ENCODE measurements at regions not wholly inside any gene's neighbourhood (a gene's known extent, or its start where the extent isn't known, plus 50 kb on each side); places are given as distances from the start of the nearest gene placed in this dataset.
"Not testable (repeated sequence)": the region's sequence is repeated elsewhere in the genome, so short reads cannot be mapped to it uniquely, and the experiment has no call there.

DNA sequence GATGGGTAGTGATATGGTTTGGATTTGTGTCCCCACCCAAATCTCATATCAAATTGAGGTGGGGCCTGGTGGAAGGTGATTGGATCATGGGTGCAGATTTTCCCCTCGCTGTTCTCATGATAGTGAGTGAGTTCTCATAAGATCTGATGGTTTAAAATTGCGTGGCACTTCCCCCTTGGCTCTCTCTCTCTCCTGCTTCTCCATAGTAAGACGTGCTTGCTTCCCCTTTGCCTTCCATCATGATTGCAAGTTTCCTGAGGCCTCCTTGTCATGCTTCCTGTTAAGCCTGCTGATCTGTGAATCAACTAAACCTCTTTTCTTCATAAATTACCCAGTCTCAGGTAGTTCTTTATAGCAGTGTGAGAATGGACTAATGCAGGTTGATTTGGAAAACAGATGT is 223.2 kb upstream of the APCDD1 start:
- DNase-seq: no peak

DNA sequence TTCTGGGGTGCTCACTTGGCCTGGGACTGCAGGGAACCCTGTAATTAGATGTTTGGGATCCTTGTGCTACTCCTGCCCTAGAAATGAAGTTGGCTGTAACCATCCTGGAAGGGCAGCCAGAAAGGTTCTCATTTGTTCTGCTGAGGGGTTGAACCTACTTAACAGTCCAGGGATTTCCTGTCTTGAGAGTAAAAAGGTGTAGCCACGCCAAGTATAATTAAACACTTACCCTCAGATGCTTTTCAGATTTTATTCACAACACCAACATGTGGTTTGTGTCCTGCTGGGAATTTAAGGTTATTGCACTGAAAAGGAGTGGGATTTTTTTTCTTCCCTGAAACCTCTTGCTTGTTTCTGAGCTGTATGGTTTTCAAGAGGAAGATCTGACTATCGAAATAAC is 222.4 kb upstream of the APCDD1 start:
- no peak for DNase-seq

DNA sequence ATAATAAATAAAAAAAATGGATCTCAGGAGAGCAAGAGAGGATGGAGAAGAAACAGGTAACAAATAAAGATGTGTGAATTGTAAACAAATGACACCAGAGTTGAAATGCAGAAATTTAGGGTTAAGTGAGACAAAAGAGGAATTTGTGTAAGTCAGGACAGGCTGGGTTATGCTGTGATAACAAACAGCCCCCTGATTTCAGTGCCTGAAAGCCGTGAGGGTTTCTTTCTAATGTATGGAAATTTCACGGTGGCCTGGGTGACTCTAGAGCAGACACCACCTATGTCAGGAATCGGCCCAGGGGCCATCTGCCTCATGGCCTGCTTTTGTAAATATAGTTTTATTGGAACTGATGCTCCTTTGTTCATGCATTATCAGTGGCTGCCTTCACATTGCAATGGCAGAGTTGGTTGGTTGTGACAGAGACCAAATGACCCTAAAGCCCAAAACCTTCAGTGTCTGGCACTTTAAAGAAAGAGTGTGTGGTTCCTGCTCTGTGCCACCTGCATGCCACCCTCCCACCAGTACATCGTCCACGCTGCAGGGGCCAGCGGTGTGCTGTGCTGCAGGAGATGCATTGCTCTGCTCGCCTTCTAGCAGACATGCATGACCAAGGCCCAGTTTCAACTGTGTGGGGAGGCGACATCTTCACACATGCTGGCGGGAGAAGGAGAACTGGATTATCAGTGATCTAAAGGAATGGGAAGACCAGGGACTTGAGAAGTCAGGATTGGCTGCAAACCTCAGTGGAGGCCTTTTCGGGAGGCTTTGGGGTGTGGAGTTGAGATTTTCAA is 221.2 kb upstream of the APCDD1 start:
- DNase-seq: no peak

DNA sequence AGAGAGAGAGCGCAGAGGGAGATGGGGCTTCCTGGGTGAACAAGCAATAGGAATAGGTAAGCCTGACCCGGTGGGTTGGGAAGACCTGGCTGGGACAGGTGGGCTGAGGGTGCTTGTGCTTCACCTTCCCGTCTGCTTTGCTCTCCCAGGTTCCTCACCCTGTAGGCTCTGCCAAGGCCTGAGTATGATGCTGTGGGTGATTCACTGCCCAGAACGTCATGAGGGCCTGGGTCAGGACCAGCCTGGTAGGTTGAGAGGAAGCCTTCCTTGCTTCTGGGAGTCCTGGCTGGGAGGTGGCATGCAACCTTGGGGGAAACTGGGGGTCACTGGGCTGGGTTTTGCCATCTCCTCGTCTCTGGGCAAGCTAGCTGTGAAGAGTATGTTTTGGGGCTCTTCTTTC is 220.2 kb upstream of the APCDD1 start:
- DNase-seq: no peak

DNA sequence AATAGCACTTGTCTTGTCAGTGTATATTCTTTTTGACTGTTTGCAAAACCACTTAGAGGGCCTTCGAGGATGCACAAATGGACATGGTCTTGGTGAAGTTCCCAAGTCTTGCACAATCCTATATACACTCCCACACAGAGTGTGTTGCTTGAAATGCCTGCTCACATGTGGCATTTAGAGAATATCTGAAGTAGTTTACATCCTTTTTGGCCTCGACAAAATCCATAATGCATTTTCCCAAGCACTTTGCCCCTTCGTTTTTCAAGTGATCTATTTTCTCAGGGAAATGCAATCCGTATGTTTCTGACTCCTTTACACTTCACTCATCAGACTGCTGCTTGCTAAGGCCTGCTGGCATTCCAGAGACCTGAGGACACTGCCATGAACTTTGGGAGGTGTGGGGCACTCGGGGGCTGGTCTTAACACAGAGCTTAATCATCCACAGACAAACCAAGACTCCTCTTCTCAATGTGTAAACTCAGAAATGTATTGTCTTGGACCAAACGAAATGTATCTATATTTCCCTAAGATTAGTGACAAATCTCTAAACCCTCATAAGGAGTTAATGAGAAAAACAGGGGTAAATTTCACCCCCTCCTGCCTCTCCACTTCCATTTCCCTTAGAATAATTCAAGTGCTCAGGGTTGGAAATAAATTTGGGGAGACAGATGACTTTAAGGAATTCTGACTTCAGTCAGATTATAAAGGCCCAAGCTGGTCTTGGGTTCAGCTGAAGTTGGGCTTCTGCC is 219.3 kb upstream of the APCDD1 start:
- no peak for DNase-seq

DNA sequence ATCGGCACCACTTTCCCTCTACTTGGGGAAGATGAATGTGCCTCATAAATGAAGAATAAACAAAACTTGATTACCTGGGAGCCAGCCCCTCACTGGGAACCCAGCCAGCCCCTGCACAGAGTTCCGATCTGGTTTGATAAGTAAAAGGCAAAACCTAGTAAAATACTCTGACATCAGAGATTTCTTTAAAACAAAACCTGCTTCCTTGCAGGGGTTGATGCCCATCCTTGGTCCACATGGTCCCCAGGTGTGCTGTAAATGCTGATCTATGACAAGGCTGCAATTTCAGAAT is 218.8 kb upstream of the APCDD1 start:
- DNase-seq: no peak

DNA sequence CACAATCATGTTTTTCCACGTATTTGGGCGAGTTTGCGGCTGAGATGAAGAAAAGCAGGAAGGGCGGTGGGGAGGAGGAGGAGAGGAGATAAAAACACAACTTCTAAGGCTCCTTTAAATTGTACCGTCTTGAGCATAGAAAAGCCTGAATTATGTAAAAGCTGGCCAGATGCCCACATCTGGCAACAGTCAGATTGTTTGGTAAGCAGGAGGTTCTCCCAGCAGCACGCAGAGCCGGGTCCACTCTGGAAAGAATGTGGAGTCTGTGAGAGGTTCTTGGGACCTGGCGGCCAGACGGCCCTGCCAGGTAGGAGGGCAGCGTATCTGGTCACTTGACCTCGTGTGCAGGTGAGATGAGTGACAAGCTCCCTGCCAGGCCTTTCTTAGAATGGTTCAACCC is 215.3 kb upstream of the APCDD1 start:
- DNase-seq: no peak

DNA sequence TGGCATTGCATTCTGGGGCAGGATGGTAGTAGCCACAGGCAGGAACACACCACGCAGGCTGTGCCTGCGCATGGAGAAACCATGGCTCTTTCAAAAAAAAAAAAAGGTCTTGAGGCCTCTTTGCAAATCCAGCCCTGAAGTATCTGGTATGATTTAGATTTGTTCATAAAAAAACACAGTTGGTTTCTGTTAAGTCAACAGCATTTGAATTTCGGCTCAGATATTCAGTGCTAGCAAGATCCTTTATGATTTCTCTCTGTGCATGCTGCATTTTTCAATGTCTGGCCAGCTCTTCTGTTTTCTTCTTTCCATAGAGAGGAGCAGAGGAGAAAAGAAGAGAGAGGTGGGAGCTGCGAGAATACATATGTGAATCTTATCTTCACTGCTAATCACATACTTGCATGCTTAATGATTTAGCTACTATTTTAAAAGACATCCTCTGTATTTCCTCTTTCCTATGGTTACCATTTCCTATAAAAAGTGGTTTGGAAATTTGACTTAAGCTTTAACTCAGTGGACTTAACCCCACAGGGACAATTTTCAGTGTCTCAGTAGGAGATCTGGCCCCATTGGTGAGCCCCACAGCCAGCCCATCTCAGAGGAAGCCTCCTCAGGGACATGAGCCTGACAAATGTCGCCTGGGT is 214.3 kb upstream of the APCDD1 start:
- no peak for DNase-seq

DNA sequence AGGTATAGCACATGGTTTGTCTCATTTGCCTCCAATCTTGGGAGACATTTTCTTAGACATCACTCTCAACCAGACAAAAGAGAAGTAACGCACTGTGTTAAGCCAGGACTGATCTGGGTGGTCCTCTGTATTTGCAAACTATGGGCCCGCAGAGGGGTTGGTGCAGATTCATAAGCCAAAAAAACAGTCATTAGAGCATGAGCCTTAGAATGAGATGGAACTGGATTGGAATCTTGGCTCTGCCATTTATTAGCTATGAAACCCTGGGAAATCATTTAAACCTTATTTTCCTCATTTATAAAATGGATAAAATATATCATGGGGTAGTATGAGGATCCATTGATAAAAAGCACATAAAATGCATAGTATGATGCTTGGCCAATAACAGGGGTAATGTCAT is 213.5 kb upstream of the APCDD1 start:
- no peak for DNase-seq

DNA sequence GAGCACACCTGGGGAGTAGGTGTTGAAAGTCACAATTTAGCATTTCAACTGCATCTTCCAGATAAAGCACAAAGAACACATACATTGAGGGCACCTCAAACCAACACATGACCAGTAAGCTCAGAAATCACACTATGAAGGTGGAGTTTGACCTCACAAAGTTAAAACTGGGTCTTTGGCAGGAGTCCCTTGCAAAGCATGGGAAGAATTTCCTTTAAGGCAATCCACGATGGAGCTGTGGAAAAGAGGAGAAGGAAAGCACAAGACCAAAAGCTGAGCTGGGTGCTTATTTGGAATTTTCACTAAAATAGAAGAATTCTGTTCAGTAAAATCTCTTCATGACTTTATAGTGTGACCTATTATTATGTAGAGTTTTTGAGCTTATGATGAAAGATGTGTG is 212.9 kb upstream of the APCDD1 start:
- DNase-seq: no peak

DNA sequence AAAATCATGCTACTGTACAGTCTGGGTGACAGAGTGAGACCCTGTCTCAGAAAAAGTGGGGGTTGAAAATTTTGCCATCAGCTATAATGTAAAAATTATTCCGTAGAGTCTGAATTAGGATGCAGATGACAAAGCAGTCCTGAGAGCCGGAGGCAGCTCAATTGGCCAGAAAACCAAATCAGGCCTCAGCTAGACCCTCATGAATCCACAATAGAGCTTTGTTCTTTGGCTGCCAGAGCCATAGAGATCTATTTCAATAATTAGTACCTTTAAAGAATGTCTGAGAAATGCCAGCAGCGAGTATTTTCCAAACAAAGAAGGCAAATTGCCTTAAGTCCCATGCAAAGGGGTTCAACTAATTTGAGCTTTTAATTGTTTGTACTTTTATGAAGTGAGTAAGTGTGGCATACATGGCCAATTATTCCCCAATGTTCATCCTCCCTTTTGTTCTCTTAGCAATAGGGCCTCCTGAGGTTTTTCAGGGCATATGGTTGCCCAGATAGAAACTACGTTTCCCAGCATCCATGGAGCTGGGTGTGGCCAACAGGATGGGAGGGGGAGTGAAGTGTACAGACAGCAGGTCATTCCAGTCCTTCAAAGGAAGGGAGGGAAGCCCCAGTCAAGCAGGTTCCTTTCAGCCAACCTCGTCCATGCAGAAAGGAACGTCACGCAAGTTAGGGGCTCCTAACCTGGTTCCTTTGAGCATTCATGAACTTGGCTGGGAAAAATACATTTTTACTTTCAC is 211.3 kb upstream of the APCDD1 start:
- DNase-seq: no peak

DNA sequence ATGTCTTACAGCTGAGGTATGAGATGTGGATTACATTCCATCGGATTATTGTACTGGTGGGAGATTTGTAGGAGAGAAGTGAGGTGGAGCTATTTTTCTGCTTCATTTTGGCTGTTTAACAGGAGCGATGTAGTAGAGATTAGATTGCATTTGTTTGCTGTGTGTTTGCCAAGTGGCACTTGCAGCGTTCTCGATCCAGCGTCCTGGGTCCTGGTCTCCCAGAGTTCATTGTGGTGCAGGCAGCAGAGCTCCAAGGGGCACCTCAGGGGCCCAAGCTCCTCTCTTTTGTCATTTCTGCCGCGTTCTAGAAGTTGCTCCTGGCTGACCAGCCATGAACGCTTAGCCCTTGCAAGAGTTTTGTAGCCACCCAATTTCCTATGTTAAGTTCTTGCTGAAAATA is 210.1 kb upstream of the APCDD1 start:
- DNase-seq: no peak

DNA sequence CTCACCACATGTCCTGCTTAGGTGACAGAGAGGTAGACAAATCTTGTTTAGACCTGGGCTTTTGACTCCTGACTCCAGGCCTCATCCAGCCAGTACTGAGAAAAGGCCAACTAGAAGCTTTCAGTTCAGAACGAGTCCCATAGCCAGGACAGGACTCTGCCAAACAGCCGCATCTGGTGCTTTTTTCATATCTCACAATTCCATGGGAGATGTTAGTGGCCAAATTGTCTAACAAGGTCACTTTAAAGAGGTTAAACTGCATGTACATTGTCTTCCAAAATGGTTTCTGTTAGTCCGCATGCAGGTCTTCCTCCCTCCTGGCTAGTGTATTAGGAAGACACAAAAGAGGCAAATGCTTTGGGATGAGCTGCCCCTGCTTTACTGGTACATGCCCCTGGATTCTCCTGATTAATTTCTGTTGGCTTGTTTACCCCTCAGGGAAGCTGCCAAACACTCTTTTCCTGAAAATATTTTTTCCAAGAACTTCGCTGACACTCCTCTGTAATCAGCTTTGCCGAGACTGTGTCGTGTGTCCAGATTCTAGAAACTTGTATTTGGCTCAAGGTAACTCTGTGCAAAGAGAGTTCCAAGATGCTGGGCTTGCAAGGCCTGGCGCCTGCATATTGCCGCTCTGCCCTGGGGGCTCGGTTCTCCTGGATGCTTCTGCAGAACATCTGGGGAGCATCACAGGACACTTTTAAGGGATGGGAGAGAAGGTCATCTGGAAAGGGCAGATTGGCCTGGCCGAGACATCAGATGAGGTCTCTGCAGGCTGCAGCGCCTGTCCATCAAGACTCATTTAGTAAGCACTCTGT is 209.2 kb upstream of the APCDD1 start:
- DNase-seq: no peak

DNA sequence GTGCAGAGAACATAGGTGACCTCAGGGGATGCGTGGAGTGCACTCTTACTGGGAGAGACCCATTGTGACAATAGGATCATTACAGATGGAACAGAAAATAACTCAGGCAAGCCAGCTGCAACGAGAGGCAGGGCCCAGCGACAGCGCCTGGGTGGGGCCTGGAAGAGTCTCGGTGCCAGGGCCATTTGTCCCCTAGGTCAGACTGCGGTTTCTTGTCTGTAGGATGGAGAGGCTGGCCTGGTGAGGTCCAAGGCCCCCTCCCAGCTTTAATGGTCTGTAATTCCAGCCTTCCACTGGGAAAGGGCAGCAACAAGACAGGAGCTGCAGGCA is 208.6 kb upstream of the APCDD1 start:
- DNase-seq: no peak

DNA sequence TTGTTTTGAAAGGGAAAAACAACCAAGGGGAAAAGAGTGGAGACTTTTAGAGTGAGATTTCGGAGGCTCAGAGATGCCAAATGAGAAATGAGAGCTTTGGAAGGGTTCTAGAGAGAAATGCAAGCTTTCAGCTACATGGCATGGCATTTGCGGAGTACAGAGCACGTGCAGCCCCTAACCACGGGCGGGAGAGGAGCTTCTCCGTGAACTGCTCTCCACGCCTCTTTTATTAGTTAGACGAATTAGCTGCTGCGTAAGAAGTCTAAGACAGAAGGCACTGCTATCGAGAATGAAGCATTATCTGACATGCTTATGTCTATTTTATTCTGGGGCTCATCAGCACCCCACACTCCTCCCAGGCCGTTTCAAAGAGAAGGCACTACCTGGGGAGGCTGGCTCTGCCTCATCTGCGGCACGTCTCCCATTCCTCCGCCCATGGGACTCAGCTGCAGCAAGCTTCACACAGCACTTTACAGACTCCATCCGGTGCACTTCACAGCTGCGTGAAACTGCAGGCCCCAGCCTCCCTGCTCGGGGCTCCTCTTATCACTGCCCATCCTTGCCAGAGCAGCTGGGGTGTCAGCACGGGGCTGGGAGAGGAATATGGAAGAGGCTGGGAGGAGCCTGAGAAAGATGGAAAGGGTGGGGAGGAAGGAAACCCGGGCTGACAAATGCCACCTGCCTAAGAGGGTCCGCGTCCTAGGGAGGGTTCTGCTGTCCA is 207.3 kb upstream of the APCDD1 start:
- no peak for DNase-seq

DNA sequence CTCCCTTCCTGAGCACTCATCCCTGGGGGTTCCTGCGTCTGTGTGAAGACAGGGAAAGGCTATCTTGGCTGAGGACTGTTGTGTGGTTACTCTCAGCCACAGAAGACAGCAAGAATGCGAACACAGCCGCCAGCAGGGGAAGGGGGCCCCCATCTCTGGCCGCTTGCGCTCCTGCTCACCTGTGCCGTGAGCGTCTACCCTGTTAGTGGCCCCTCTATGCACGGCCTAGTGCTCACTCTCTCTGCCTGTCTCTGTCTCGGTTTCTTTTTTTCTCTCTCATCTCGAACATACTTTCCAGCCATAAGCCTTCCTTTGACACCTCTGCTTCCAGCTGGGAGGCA is 206.7 kb upstream of the APCDD1 start:
- DNase-seq: no peak

DNA sequence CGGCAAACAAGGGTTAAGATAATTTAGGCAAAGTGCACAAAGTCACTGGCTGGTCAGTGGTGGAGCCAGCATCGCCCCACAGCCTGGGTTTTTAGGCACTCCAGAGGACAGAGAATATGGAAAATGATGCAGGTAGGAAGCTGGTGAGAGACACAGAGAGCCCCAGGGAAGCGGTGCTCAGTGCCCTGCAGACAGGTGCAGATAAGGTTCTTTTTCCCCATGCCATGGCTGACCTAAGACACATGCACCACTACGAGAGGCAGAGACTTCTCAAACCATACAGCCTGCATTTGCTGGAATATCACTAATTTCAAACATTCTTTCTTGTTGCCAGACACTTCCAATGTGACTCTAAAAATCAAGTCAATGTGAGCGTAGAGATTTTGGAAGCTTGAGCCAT is 205.7 kb upstream of the APCDD1 start:
- DNase-seq: no peak

DNA sequence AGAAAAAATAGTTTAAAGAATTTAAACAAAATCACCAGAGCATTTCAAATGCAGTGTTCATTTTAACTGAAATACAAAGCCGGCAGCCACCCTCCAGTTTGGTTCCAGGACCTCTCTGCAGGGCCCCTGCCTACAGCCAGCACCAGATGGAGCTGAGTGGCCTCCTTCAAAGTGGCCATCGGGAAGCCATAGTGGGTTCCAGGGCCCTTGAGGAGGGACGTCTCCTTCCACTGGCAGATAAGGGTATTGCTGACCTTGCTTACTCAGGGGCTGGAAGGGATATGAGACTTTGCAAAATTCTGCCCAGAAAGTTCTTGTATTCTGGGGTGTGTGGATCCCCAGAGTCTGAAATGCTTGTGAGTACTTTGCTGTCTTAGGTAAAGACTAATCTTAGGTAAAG is 205.2 kb upstream of the APCDD1 start:
- DNase-seq: no peak

DNA sequence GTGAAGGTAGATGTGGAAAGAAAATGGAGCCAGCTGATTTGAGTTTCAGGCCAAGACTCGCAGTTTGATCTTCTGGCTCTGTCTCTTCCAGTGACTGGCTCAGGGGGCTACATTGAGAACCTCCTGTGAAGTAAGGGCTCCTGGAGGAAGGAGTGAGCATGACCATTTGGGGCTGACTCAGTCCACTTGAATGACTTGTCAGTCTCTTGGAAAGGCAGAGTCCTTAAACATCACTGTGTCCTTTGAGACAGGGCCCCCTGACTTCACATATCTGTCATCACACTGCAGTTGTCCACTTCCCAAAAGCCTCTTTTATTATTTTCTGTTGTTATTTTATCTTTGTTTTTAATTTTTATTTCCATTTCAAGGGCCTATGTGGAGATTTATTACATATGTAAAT is 204.6 kb upstream of the APCDD1 start:
- no peak for DNase-seq

DNA sequence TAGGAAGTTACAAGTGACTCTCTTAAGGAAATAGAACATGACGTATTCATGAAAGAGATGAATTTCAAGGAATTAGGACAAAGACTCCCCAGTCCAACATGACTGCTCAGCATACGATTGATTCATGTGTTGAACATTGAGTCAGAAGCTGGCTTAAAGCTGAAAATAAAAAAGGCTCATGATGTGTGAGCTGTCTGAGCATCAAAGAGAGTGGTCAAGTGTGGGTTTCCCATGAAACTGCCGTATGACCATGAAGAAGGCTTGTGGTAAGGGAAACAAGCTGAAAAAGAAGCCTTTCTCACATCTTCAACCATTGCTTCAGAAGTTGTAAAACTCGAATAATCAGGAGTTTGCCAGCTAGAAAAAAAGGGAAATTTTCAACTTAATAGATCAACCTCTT is 201.9 kb upstream of the APCDD1 start:
- DNase-seq: no peak

DNA sequence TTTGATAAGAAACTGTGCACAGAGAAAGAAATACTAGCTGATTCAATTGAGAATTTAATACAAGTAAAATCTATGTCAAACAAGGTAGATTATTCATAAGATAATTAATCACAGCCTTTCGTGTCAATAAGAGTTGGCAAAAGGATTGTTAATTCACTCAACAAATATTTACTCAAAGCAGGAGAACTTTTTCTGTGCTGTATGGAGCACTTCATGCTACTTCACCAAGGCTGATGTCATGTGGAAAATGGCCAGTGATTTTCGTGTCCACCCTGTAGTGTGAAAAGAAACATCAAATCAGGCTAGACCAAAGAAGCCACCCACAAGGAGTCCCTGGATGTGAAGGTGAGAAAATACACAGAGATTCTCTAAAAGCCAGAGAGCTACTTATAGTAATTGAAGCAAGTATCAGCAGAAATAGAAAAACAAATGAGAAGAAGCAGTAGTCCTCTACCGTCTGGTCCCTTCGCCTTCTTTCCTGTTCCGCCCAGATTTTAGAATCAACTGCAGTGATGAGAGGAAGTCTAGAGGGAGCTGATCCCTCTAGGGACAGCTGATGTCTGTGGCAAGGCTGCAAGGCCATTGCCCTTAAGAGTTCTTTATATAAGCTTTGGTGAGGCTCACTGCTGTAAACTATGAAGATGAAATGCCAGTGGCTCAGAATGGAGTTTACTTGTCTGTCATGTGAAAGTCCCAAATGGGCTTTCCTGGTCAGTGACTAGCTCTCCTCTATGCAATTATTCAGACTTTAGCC is 201.3 kb upstream of the APCDD1 start:
- no peak for DNase-seq

DNA sequence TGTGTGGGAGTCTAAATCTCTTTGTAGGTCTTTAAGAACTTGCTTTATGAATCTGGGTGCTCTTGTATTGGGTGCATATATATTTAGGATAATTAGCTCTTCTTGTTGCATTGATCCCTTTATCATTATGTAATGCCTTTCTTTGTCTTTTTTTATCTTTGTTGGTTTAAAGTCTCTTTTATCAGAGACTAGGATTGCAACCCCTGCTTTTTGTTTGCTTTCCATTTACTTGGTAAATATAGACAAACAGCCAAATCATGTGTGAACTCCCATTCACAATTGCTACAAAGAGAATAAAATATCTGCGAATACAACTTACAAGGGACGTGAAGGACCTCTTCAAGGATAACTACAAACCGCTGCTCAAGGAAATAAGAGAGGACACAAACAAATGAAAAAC is 198.2 kb upstream of the APCDD1 start:
- DNase-seq: not testable (repeated sequence)

Data from NCI-H187 treated with DMSO at 0.1 percent for 48 hours (cell line).